GM12878 (cell line): ENCODE measurements at regions not wholly inside any gene's neighbourhood (a gene's known extent, or its start where the extent isn't known, plus 50 kb on each side); places are given as distances from the start of the nearest gene placed in this dataset.

Source experiments
- BCL11A ChIP-seq: IDR thresholded peaks from 2 replicates; pipeline ENCODE4 v1.6.1; 2011; ENCODE audit warnings: low read depth, low read length
- HDAC6 ChIP-seq: fragments of 200-600 bp; sonication (generic); IDR thresholded peaks from one replicate; pipeline ENCODE4 v1.8.0; 2017; ENCODE audit warnings: antibody characterized with exemption; ENCODE audit not compliant: unreplicated experiment
- ZSCAN29 ChIP-seq: fragments of 450-650 bp; IDR thresholded peaks from 2 replicates; pipeline ENCODE4 v1.6.1; 2017; ENCODE audit warnings: mild to moderate bottlenecking, moderate library complexity
- TF ChIP-seq, protein P1 (sequence below): IDR thresholded peaks from 2 replicates; pipeline ENCODE4 v1.6.1; 2012; ENCODE audit warnings: low read length, inconsistent platforms
- TF ChIP-seq, protein P2 (sequence below), 3 experiments: IDR thresholded peaks in 2 of 3; conservative IDR thresholded peaks in 1 of 3; 2 replicates each; pipeline ENCODE4 v1.5.1; 2011; ENCODE audit warnings: low read depth in 3 of 3, low read length in 3 of 3, mild to moderate bottlenecking in 3 of 3, control low read depth in 2 of 3, moderate library complexity in 2 of 3, inconsistent platforms in 1 of 3, mixed read lengths in 1 of 3; ENCODE audit not compliant: control insufficient read depth in 2 of 3, insufficient read depth in 1 of 3; ENCODE audit errors: extremely low read depth in 1 of 3

DNA sequence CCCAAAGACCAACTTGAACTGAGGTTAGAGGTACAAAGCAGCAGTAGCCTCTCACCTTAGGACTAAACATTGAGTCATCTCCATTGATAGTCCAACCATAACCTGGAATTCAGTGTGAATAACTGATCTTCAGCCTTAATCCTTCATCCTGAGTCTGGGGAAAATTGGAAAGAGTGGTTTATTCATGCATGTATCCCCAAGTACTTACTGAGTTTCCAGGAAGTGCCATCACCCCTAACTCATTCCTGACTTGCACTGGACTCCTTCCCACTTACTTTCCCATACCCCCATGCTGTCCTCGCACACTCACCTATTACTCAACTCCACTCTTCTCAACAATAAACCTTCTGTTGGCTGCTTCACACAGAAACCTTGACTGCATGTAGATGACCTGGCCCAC, 161.4 kb upstream of the ZNF462 start:
- TF ChIP-seq, protein P1, sequence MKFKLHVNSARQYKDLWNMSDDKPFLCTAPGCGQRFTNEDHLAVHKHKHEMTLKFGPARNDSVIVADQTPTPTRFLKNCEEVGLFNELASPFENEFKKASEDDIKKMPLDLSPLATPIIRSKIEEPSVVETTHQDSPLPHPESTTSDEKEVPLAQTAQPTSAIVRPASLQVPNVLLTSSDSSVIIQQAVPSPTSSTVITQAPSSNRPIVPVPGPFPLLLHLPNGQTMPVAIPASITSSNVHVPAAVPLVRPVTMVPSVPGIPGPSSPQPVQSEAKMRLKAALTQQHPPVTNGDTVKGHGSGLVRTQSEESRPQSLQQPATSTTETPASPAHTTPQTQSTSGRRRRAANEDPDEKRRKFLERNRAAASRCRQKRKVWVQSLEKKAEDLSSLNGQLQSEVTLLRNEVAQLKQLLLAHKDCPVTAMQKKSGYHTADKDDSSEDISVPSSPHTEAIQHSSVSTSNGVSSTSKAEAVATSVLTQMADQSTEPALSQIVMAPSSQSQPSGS: no peak
- TF ChIP-seq, protein P2, sequence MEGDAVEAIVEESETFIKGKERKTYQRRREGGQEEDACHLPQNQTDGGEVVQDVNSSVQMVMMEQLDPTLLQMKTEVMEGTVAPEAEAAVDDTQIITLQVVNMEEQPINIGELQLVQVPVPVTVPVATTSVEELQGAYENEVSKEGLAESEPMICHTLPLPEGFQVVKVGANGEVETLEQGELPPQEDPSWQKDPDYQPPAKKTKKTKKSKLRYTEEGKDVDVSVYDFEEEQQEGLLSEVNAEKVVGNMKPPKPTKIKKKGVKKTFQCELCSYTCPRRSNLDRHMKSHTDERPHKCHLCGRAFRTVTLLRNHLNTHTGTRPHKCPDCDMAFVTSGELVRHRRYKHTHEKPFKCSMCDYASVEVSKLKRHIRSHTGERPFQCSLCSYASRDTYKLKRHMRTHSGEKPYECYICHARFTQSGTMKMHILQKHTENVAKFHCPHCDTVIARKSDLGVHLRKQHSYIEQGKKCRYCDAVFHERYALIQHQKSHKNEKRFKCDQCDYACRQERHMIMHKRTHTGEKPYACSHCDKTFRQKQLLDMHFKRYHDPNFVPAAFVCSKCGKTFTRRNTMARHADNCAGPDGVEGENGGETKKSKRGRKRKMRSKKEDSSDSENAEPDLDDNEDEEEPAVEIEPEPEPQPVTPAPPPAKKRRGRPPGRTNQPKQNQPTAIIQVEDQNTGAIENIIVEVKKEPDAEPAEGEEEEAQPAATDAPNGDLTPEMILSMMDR (IDR thresholded peaks at IDR 0.05 in 2 of 3, conservative IDR thresholded peaks at IDR 0.05 in 1 of 3; ENCODE audit: control insufficient read depth in 2 of 3, extremely low read depth in 1 of 3, insufficient read depth in 1 of 3, low read depth in 3 of 3, low read length in 3 of 3): no peak
- TF ChIP-seq ZSCAN29 (no peak), BCL11A (no peak), HDAC6 (no peak)
